T-helper 1 cell treated with Interleukin-12 subunit alpha and Interleukin-12 subunit beta and Interleukin-4 antibody, amounts not matched to agents 30 ng/mL and 1 ng/mL, for 36 hours (primary cell): ENCODE measurements at regions not wholly inside any gene's neighbourhood (a gene's known extent, or its start where the extent isn't known, plus 50 kb on each side); places are given as distances from the start of the nearest gene placed in this dataset.

Experiments
- intact Hi-C: fragments of 100-400 bp; cut with micrococcal nuclease; formaldehyde crosslinking; loops from one replicate; pipeline ENCODE4 v1.15.1; 2024

DNA sequence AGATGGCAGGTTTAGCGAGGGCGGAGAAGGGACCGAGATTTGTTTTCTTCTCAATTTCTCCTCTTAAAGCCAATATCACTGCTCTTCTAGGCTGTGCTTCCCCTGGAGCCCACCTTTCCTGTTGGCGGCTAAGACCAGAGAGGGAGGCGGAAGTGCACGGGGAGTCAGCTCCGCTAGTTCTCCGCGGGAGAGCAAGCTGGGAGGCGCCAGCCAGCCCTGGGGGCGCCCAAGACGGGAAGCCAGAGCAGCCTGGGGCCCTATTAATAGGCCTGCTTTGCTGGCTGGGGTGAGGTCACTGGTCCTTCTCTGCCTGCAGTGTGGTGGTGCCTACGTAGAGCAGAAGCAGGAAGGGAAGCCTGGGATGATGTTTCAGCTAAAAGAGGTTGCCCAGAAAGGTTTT, 61.6 kb downstream of the LSM5 start:
- intact Hi-C loops: no loop called here

- intact Hi-C loops: loop anchor here (1.0 kb wide), 1 partner anchor 681 kb away; the partner anchor contains the start of gene RP9
These were observed 62.4 kb downstream of the LSM5 start for GRCh38 chr7:32427769-32428291.

DNA sequence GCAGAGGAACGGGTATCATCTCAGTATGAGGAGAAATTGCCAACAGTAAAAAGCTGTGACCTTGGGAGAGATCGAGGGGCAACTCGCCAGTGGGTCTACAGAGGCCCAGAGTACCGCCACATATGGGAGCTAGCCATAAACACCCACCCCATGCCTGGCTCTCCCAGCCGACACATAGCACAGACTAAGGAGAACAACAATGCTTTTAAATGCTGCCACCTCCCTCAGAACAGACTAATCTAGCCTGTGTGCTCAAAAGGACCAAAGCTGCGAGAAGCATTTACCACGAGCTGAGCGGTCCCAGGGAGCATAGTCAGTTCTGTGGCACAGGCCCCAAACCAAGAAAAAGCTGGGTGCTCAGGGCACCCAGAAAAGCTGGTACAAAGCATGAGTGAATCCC, 73.3 kb downstream of the LSM5 start:
- intact Hi-C loops: no loop called here

GRCh38 chr7:32415936-32416335, 74.2 kb downstream of the LSM5 start:
- intact Hi-C loops: no loop called here

GRCh38 chr7:32415519-32415918, 74.7 kb downstream of the LSM5 start:
- intact Hi-C loops: no loop called here

GRCh38 chr7:32412471-32412870, 77.7 kb downstream of the LSM5 start:
- intact Hi-C loops: no loop called here

DNA sequence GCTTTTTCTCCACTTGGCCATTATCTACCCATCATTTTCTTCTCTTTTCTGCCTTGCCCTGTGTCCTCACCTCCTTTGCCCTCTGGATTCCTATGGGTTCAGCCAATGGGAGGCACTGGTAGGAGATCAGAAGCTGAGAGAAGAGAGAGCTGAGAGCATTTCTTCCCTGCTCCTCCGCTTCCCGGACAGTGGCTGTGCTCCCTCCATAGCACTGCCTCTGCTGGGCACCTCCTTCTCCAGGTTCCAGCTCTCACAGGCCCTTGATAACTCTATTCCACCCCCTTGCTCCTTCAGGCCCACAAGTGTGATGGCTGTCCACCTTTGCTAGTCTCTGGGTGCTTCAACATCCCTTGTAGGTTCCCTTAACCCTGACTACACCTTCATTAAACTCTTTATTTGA, 79.6 kb downstream of the LSM5 start:
- intact Hi-C loops: no loop called here

GRCh38 chr7:32406386-32406785, 83.8 kb downstream of the LSM5 start:
- intact Hi-C loops: no loop called here

GRCh38 chr7:32403463-32404229, 86.5 kb downstream of the LSM5 start:
- intact Hi-C loops: no loop called here

GRCh38 chr7:32400676-32401075, 89.5 kb downstream of the LSM5 start:
- intact Hi-C loops: no loop called here

- intact Hi-C loops: no loop called here
These were observed 90.9 kb downstream of the LSM5 start for GRCh38 chr7:32399311-32399710.

GRCh38 chr7:32395168-32395567, 95.0 kb downstream of the LSM5 start:
- intact Hi-C loops: no loop called here

GRCh38 chr7:32393861-32394260, 96.3 kb downstream of the LSM5 start:
- intact Hi-C loops: no loop called here

DNA sequence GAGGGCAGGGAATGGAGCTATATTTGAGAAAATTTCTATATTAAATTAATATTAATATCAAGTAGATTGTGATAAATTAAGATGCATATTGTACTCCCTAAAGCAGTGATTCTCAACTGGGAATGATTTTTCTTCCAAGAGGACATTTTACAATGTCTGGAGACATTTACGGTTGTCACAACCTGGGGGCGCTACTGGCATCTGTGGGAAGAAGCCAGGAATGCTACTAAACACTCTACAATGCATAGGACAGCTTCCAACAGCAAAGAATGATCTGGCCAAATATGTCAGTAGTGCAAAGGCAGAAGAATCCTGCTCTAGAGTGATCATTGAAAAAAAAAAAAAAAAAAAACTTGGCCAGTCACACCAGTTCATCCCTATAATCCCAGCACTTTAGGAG, 100.0 kb downstream of the LSM5 start:
- intact Hi-C loops: no loop called here

DNA sequence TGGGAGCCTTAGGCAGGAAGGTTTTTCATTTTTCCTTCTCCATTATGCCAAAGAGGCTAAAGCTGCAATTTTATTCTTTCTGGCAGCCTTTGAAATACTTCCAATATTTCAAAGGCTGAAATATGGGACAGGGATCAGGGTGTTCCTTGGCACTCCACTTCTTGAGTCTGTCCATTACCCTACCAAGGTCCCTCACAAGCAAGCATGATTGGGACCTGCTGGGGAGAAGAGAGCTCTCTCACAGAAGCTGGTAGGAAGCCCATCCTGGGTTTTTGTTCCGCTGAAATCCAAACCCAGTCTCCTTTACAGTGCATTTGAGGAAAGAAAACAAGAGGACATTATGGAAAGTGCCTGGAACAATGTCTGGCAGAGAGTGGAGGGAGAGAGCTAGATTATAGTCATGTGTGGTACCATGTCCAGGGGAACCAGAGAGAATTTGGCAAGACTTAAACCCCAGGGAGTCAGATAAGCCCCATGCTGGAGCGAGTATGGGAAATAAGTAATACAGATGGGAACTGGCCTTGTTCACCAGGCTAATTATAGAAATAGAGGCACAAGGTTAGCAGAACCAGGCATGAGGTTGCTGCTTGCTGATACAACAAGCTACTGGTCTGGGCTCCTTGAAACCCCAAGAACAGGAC, 104.7 kb downstream of the LSM5 start:
- intact Hi-C loops: no loop called here

GRCh38 chr7:32381024-32381601, 109.1 kb downstream of the LSM5 start:
- intact Hi-C loops: no loop called here

DNA sequence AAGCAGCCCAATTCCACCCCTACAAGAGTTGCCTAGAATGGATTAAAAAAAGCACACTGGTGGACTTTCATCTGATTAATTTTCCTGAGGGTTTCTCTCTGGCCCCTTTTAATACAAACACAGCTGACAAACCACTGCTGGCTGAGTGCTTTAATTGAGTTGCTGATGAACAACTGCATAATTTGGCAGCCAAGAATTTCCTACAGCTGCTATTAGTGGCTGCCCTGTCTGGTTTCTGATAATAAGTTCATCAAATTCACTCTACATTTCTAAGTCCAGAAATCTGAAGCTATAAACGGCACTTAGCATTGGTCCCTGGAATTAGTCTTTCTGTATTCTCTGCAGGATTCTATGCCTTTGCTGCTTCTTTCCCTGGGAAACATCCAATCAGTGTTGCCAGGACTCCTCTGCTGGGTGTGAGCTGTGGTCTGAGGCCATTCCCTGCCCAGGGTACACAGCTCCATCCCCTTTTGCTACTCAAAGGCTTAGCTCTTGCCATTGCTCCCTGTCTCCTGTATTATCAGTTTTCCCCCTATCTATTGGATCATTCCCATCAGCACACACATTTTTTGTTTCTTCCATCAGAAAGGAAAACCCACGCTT, 110.6 kb downstream of the LSM5 start:
- intact Hi-C loops: no loop called here

GRCh38 chr7:32378988-32379387, 111.2 kb downstream of the LSM5 start:
- intact Hi-C loops: no loop called here

GRCh38 chr7:32364581-32364980, 125.6 kb downstream of the LSM5 start:
- intact Hi-C loops: no loop called here

DNA sequence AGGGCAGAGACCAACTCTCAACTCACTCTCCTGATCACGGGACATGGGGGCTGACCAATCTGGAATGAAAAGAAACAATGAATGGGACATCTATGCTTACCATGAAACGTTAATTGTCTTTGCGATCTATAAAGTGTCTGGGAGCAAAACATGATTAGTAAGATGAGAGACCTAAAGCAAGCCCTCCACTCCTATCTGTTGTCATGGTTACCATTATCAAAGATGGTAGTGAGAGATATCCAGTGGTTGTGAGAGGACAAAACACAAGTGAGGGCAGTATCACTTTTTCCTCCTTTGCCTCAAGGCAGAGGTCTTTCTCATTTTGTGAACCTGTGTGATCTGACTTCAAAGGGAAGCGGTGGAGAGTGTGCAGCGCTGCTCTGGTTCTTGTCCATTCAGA, 130.1 kb downstream of the LSM5 start:
- intact Hi-C loops: no loop called here

- intact Hi-C loops: no loop called here
These were observed 132.5 kb downstream of the LSM5 start for GRCh38 chr7:32357535-32358277.
